Neural progenitor cell (in vitro differentiated cells): ENCODE measurements at regions not wholly inside any gene's neighbourhood (a gene's known extent, or its start where the extent isn't known, plus 50 kb on each side); places are given as distances from the start of the nearest gene placed in this dataset.

ENCODE experiments used
- DNase-seq: peaks from one replicate; pipeline ENCODE4 v3.0.0-alpha.2; 2016; ENCODE audit warnings: low spot score
- H2AFZ ChIP-seq: fragments of 200-600 bp; sonication (generic); replicated peaks from 2 replicates; pipeline ENCODE4 v1.6.1; 2016; ENCODE audit warnings: antibody characterized with exemption
- H3F3A ChIP-seq: fragments of 200-600 bp; sonication (generic); 2 replicates; pipeline ENCODE4 v1.6.1; 2016; ENCODE audit warnings: antibody characterized with exemption, low read depth
- H3K27ac ChIP-seq: fragments of 200-600 bp; sonication (generic); 2 replicates; pipeline ENCODE4 v1.5.1; 2016; ENCODE audit warnings: mild to moderate bottlenecking
- H3K27me3 ChIP-seq: fragments of 200-600 bp; sonication (generic); 2 replicates; pipeline ENCODE4 v1.6.1; 2016; ENCODE audit warnings: mild to moderate bottlenecking, moderate library complexity
- H3K36me3 ChIP-seq: fragments of 200-600 bp; sonication (generic); 2 replicates; pipeline ENCODE4 v1.5.1; 2016
- H3K4me1 ChIP-seq: fragments of 200-600 bp; sonication (generic); 2 replicates; pipeline ENCODE4 v1.6.1; 2016; ENCODE audit warnings: mixed run types
- H3K4me2 ChIP-seq: fragments of 200-600 bp; sonication (generic); 2 replicates; pipeline ENCODE4 v1.6.1; 2016
- H3K4me3 ChIP-seq: fragments of 200-600 bp; sonication (generic); 2 replicates; pipeline ENCODE4 v1.5.1; 2016
- H3K79me2 ChIP-seq: fragments of 200-600 bp; sonication (generic); 2 replicates; pipeline ENCODE4 v1.6.1; 2016; ENCODE audit warnings: low read depth
- H3K9ac ChIP-seq: fragments of 200-600 bp; sonication (generic); 2 replicates; pipeline ENCODE4 v1.6.1; 2016
- H3K9me3 ChIP-seq: fragments of 200-600 bp; sonication (generic); 2 replicates; pipeline ENCODE4 v1.5.1; 2016; ENCODE audit warnings: low read depth
- H4K20me1 ChIP-seq: fragments of 200-600 bp; sonication (generic); 2 replicates; pipeline ENCODE4 v1.6.1; 2016; ENCODE audit warnings: low read depth
- H3K27ac Mint-ChIP-seq: 3 replicates; pipeline ENCODE4 v1.8.0; 2021; ENCODE audit warnings: mixed read lengths
- H3K27me3 Mint-ChIP-seq: 2 replicates; pipeline ENCODE4 v1.8.0; 2022; ENCODE audit warnings: low read depth, mild to moderate bottlenecking, inconsistent platforms, moderate library complexity, mixed read lengths; ENCODE audit not compliant: insufficient read depth
- H3K36me3 Mint-ChIP-seq: 3 replicates; pipeline ENCODE4 v1.8.0; 2021; ENCODE audit warnings: mixed read lengths
- H3K4me1 Mint-ChIP-seq: 3 replicates; pipeline ENCODE4 v1.8.0; 2021; ENCODE audit warnings: mixed read lengths
- H3K4me3 Mint-ChIP-seq: 3 replicates; pipeline ENCODE4 v1.8.0; 2021; ENCODE audit warnings: mild to moderate bottlenecking, moderate library complexity, mixed read lengths
- H3K9me3 Mint-ChIP-seq: 3 replicates; pipeline ENCODE4 v1.8.0; 2020; ENCODE audit warnings: mixed read lengths
- EZH2 ChIP-seq: fragments of 200-600 bp; sonication (generic); IDR thresholded peaks from 2 replicates; pipeline ENCODE4 v1.6.1; 2017; ENCODE audit warnings: antibody characterized with exemption, mild to moderate bottlenecking, moderate library complexity
- EZH2phosphoT487 ChIP-seq: fragments of 200-600 bp; sonication (generic); IDR thresholded peaks from 2 replicates; pipeline ENCODE4 v1.6.1; 2017; ENCODE audit warnings: antibody characterized with exemption
- TF ChIP-seq, protein P1 (sequence below): fragments of 200-600 bp; sonication (generic); IDR thresholded peaks from 2 replicates; pipeline ENCODE4 v1.5.1; 2017; ENCODE audit warnings: antibody characterized with exemption, mild to moderate bottlenecking

DNA sequence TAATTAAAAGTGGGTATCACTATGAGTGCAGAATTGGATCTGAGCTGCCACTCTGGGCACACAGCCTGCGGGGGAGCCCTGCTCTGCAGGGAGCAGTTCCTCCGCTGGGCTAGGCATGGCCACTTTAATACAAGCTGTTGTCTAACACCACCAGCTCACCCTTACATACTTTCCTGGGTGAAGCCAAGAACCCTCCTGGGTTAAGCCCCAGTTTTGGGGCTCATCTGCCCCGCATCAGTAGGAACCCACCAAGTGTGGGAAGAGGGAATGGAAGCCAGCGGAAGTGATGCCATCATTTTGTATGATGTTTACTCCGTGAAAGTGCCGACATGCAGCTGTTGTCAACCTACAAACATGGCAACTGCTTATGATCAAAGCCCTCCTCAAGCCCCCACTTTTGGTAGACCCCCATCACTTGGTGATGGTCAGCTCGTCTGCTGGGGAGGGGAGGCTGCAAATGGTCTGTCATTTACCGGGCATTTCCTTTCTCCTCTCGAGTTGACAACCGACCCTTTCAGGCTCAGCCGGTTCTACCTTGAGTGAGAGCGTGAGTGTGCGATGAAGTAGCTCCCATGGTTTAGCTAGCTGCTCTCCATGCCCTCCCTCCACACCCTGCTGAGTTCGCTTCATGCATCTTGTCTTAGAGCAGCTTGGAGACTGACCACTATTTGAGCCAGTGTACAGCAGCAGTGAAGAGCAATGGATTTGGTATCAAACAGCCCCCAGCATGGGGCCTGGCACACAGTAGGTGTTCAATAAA is 95.3 kb upstream of the IER5L start:
- Histone ChIP-seq H2AFZ (no peak overlapping the region), H3K27me3 (no peaks in the 10 kb centered on the region), H4K20me1 (no peaks in the 10 kb centered on the region), H3K79me2 (no peaks in the 10 kb centered on the region), H3K4me2 (no peak overlapping the region), H3K4me1 (peaks cover 4% of the 10 kb centered on the region), H3K9me3 (no peaks in the 10 kb centered on the region), H3K36me3 (no peaks in the 10 kb centered on the region), H3K9ac (no peak overlapping the region), H3K27ac (no peak overlapping the region), H3K4me3 (no peak overlapping the region), H3F3A (peaks cover 4% of the 10 kb centered on the region)
- H3K27me3 Mint-ChIP-seq, result peaks cover 11% of the 10 kb centered on the region
- H3K9me3 Mint-ChIP-seq, result peaks cover 4% of the 10 kb centered on the region
- H3K4me3 Mint-ChIP-seq, result no peak overlapping the region
- no peak for DNase-seq
- TF ChIP-seq, protein P1, sequence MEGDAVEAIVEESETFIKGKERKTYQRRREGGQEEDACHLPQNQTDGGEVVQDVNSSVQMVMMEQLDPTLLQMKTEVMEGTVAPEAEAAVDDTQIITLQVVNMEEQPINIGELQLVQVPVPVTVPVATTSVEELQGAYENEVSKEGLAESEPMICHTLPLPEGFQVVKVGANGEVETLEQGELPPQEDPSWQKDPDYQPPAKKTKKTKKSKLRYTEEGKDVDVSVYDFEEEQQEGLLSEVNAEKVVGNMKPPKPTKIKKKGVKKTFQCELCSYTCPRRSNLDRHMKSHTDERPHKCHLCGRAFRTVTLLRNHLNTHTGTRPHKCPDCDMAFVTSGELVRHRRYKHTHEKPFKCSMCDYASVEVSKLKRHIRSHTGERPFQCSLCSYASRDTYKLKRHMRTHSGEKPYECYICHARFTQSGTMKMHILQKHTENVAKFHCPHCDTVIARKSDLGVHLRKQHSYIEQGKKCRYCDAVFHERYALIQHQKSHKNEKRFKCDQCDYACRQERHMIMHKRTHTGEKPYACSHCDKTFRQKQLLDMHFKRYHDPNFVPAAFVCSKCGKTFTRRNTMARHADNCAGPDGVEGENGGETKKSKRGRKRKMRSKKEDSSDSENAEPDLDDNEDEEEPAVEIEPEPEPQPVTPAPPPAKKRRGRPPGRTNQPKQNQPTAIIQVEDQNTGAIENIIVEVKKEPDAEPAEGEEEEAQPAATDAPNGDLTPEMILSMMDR, result no peak
- TF ChIP-seq EZH2, result no peak
- TF ChIP-seq EZH2phosphoT487, result no peak
- peaks cover 48% of the 10 kb centered on the region for H3K4me1 Mint-ChIP-seq
- H3K27ac Mint-ChIP-seq, result no peak overlapping the region
- no peaks in the 10 kb centered on the region for H3K36me3 Mint-ChIP-seq

DNA sequence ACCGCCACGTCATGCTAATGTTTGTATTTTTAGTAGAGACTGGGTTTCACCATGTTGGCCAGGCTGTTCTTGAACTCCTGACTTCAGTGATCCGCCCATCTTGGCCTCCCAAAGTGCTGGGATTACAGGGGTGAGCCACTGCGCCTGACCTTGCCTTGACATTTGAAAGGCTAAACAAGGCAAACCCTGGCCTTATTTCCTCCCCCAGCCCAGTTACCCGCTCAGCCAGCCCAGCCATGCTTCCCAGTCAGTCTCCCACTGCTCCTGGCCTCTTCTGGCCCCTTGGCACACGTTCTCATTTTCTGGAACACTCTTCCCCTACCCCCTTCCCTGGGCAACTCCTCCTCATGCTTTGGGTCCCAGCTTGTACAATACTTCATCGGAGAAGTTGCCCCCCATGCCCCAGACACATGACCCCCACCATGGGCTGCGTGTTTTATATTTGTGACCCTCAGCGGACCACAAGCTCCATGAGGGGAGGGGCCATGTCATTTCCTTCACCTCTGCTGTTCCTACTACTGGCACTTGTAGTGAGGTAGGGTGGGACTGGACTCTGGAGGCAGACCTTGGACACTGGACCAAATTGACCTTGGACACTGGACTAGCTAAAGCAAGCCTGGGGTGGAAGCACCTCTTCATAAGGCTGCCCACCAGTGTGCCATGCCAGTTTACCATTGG is 94.4 kb upstream of the IER5L start:
- no peak for TF ChIP-seq EZH2
- TF ChIP-seq, protein P1, result no peak
- TF ChIP-seq EZH2phosphoT487, result no peak
- Histone ChIP-seq H3K4me2 (no peak overlapping the region), H3K9ac (no peak overlapping the region), H4K20me1 (no peaks in the 10 kb centered on the region), H3K4me3 (no peak overlapping the region), H3K36me3 (no peaks in the 10 kb centered on the region), H2AFZ (no peak overlapping the region), H3F3A (no peaks in the 10 kb centered on the region), H3K27me3 (no peaks in the 10 kb centered on the region), H3K27ac (no peak overlapping the region), H3K79me2 (no peaks in the 10 kb centered on the region), H3K9me3 (no peaks in the 10 kb centered on the region), H3K4me1 (no peaks in the 10 kb centered on the region)
- peak overlapping the region; percentile 29 for H3K27ac Mint-ChIP-seq
- peaks cover 11% of the 10 kb centered on the region for H3K27me3 Mint-ChIP-seq
- no peaks in the 10 kb centered on the region for H3K36me3 Mint-ChIP-seq
- peaks cover 42% of the 10 kb centered on the region for H3K4me1 Mint-ChIP-seq
- no peak overlapping the region for H3K4me3 Mint-ChIP-seq
- H3K9me3 Mint-ChIP-seq, result peaks cover 4% of the 10 kb centered on the region
- DNase-seq, result no peak

DNA sequence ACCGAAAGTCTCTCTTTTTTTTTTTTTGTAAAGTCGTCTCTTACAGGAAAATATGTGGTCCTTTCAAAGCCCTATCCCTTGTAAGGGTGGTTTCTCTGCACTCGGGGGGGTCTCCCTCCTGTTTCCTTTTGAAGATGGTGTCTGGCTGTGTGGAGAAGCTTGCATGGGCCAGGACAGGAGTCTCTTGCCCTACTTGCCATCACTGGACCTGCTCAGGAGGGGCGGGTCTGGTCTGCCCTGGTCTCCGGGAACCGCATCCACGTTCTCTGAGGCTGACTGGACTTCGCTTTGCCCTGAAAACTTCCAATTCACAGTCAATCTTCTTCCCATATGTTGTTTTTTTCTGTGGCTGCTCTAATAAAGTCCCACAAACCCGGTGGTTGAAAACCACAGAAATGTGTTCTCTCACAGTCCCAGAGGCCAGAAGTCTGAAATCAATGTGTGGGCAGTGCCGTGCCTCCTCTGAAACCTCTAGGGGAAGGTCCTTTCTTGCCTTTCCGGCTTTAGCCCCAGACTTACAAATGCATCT is 92.9 kb upstream of the IER5L start:
- H3K9me3 Mint-ChIP-seq, result peaks cover 4% of the 10 kb centered on the region

More for the DNA sequence above, 92.9 kb upstream of the IER5L start:
- H3K27ac Mint-ChIP-seq, result no peak overlapping the region
- no peaks in the 10 kb centered on the region for H3K36me3 Mint-ChIP-seq
- H3K4me1 Mint-ChIP-seq, result peaks cover 27% of the 10 kb centered on the region
- H3K27me3 Mint-ChIP-seq, result peaks cover 6% of the 10 kb centered on the region
- H2AFZ ChIP-seq, result no peak overlapping the region
- no peak overlapping the region for H3K27ac ChIP-seq
- H3K4me1 ChIP-seq, result no peaks in the 10 kb centered on the region
- TF ChIP-seq EZH2phosphoT487 (no peak), EZH2 (no peak)
- TF ChIP-seq, protein P1, result no peak
- no peak overlapping the region for H3K4me2 ChIP-seq
- H3F3A ChIP-seq, result no peaks in the 10 kb centered on the region
- DNase-seq, result no peak
- no peak overlapping the region for H3K4me3 ChIP-seq
- no peaks in the 10 kb centered on the region for H4K20me1 ChIP-seq
- H3K79me2 ChIP-seq, result no peaks in the 10 kb centered on the region
- H3K27me3 ChIP-seq, result no peaks in the 10 kb centered on the region
- no peak overlapping the region for H3K4me3 Mint-ChIP-seq
- H3K9me3 ChIP-seq, result no peaks in the 10 kb centered on the region
- H3K36me3 ChIP-seq, result no peaks in the 10 kb centered on the region
- no peak overlapping the region for H3K9ac ChIP-seq
